Endothelial cell of umbilical vein (primary cell): ENCODE measurements at regions not wholly inside any gene's neighbourhood (a gene's known extent, or its start where the extent isn't known, plus 50 kb on each side); places are given as distances from the start of the nearest gene placed in this dataset.
"Not testable (repeated sequence)": the region's sequence is repeated elsewhere in the genome, so short reads cannot be mapped to it uniquely, and the experiment has no call there.

Source experiments
- BruUV-seq: library from RNA; stranded (reverse); fragments of 400-500 nt; replicated peaks from 2 replicates; lab custom pipeline; 2021; lab: Mats Ljungman, UMichigan
- CTCF ChIA-PET: fragments of 300-600, 350-600 bp; sonication (Branson Sonifier 250); formaldehyde crosslinking; loops from one replicate; lab custom pipeline; 2021; ENCODE audit warnings: antibody characterized with exemption, inconsistent platforms; lab: Charles Lee
- POLR2A ChIA-PET: fragments of 300-600, 350-600 bp; sonication (Branson Sonifier 250); formaldehyde crosslinking; loops from one replicate; lab custom pipeline; 2021; ENCODE audit warnings: antibody characterized with exemption, inconsistent platforms; lab: Charles Lee
- DNase-seq: peaks from one replicate; pipeline ENCODE4 v3.0.0-alpha.2; 2011; ENCODE audit warnings: low read depth, low spot score
- FAIRE-seq: peaks from 2 replicates; lab custom pipeline; 2011; peaks lifted over from hg19 to GRCh38; lab: Jason Lieb, UNC
- H2AFZ ChIP-seq: 2 replicates; pipeline ENCODE4 v1.6.0; 2012; ENCODE audit warnings: low read depth, low read length, control low read depth, inconsistent platforms
- H3K27ac ChIP-seq: 2 replicates; pipeline ENCODE4 v1.5.1; 2011; ENCODE audit warnings: low read depth, mild to moderate bottlenecking, control low read depth, low read length, moderate library complexity; ENCODE audit not compliant: insufficient read depth
- H3K27me3 ChIP-seq, 2 experiments: 2 replicates each; pipeline versions ENCODE4 v1.6.0 to v1.6.1; 2011; ENCODE audit warnings: low read length in 2 of 2, mixed read lengths in 1 of 2; ENCODE audit not compliant: control insufficient read depth in 2 of 2, insufficient read depth in 2 of 2
- H3K36me3 ChIP-seq, 2 experiments: 2 replicates in 1 of 2; 3 replicates in 1 of 2; pipeline ENCODE4 v1.5.1; 2011; ENCODE audit warnings: low read length in 2 of 2, mild to moderate bottlenecking in 1 of 2, moderate library complexity in 1 of 2; ENCODE audit not compliant: control insufficient read depth in 2 of 2, insufficient read depth in 2 of 2; ENCODE audit errors: extremely low read depth in 1 of 2
- H3K4me1 ChIP-seq: 3 replicates; pipeline ENCODE4 v1.5.1; 2011; ENCODE audit warnings: mild to moderate bottlenecking, low read length; ENCODE audit not compliant: control insufficient read depth, insufficient read depth; ENCODE audit errors: extremely low read depth
- H3K4me2 ChIP-seq: 2 replicates; pipeline ENCODE4 v1.6.1; 2011; ENCODE audit warnings: low read length, control low read depth, mixed read lengths; ENCODE audit not compliant: insufficient read depth
- H3K4me3 ChIP-seq, 3 experiments: fragments of 200-600 bp in 1 of 3; sonication (generic), shearing (Covaris generic) in 1 of 3; replicated peaks in 1 of 3; 2 replicates each; pipeline ENCODE4 v1.5.1; 2011 to 2016; ENCODE audit warnings: control low read depth in 3 of 3, low read length in 3 of 3, mild to moderate bottlenecking in 2 of 3, inconsistent platforms in 1 of 3, low read depth in 1 of 3, moderate library complexity in 1 of 3; ENCODE audit not compliant: insufficient read depth in 1 of 3
- H3K79me2 ChIP-seq: 2 replicates; pipeline ENCODE4 v1.6.0; 2012; ENCODE audit warnings: low read length, inconsistent platforms; ENCODE audit not compliant: control insufficient read depth, insufficient read depth
- H3K9ac ChIP-seq: replicated peaks from 2 replicates; pipeline ENCODE3; 2011; ENCODE audit warnings: low read length, control low read depth; ENCODE audit not compliant: insufficient read depth; ENCODE audit errors: extremely low read depth
- H3K9me1 ChIP-seq: replicated peaks from 3 replicates; pipeline ENCODE4 v1.6.0; 2011; ENCODE audit warnings: mild to moderate bottlenecking, low read length; ENCODE audit not compliant: control insufficient read depth, insufficient read depth; ENCODE audit errors: extremely low read depth
- H3K9me3 ChIP-seq: replicated peaks from 2 replicates; pipeline ENCODE4 v1.5.1; 2012; ENCODE audit warnings: low read length, inconsistent platforms; ENCODE audit not compliant: control insufficient read depth, insufficient read depth
- H4K20me1 ChIP-seq: replicated peaks from 2 replicates; pipeline ENCODE3; 2011; ENCODE audit warnings: mild to moderate bottlenecking, low read length; ENCODE audit not compliant: control insufficient read depth, insufficient read depth; ENCODE audit errors: extremely low read depth
- EZH2 ChIP-seq: IDR thresholded peaks from 2 replicates; pipeline ENCODE4 v1.6.1; 2012; ENCODE audit warnings: borderline replicate concordance, low read depth, mild to moderate bottlenecking, moderate library complexity, low read length, inconsistent platforms; ENCODE audit not compliant: severe bottlenecking
- FOS ChIP-seq: IDR thresholded peaks from 2 replicates; pipeline ENCODE4 v1.6.1; 2011; ENCODE audit warnings: mild to moderate bottlenecking, low read length, moderate library complexity, borderline replicate concordance; ENCODE audit not compliant: insufficient read depth
- GATA2 ChIP-seq: IDR thresholded peaks from 2 replicates; pipeline ENCODE4 v1.7.0; 2011; ENCODE audit warnings: low read depth, mild to moderate bottlenecking, moderate library complexity, mixed read lengths, low read length; ENCODE audit not compliant: insufficient read length, insufficient read depth
- JUN ChIP-seq: IDR thresholded peaks from 2 replicates; pipeline ENCODE4 v1.6.1; 2011; ENCODE audit warnings: borderline replicate concordance, low read depth; ENCODE audit not compliant: insufficient read length, insufficient read depth
- MYC ChIP-seq: IDR thresholded peaks from one replicate; pipeline ENCODE4 v1.6.1; 2011; ENCODE audit warnings: mild to moderate bottlenecking, low read depth, low read length
- POLR2A ChIP-seq: IDR thresholded peaks from 2 replicates; pipeline ENCODE4 v1.6.1; 2012; ENCODE audit warnings: low read depth, mild to moderate bottlenecking, control low read depth, low read length
- POLR2AphosphoS5 ChIP-seq: IDR thresholded peaks from 2 replicates; pipeline ENCODE4 v1.6.1; 2012; ENCODE audit warnings: low read depth, mild to moderate bottlenecking, control low read depth, low read length, moderate library complexity; ENCODE audit not compliant: insufficient read depth
- dilution Hi-C: fragments of 300-500 bp; cut with MboI; formaldehyde crosslinking; loops from one replicate; pipeline ENCODE4 v1.15.0; 2019; ENCODE audit warnings: low sequenced_read_pairs; ENCODE audit not compliant: extremely low pct_ligation_motif_present
- intact Hi-C: fragments of 100-400 bp; cut with micrococcal nuclease; formaldehyde crosslinking; loops from one replicate; pipeline ENCODE4 v1.10.0; 2022
- TF ChIP-seq, protein P1 (sequence below): IDR thresholded peaks from 2 replicates; pipeline ENCODE4 v1.6.1; 2011; ENCODE audit not compliant: insufficient read depth, insufficient read length
- TF ChIP-seq, protein P2 (sequence below), 2 donors: IDR thresholded peaks; 1 replicate in 1 of 2; 2 replicates in 1 of 2; pipeline ENCODE4 v1.5.1; 2011; ENCODE audit warnings: low read length in 2 of 2, mild to moderate bottlenecking in 2 of 2, moderate library complexity in 2 of 2, control low read depth in 1 of 2, inconsistent platforms in 1 of 2, low read depth in 1 of 2; ENCODE audit not compliant: insufficient read depth in 1 of 2; ENCODE audit errors: extremely low read depth in 1 of 2

DNA sequence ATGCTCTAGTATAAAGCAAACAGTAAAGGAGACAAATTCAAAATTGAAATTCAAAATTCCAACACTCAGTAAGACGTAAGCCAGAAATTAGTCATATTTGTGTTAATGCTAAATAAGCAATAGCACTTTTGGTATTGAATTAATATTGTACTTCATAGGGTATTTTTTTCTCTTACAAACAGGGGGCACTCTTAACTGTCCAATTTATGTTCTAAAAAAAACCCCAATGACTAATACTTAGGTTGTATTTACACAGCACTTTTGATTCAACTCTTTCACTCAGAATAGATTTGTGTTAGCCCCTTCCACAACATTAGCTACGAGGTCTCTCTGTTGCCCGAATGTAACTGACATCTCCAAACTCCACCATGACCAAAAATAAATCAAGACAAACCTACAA, 284.9 kb upstream of the COBL start:
- ChIA-PET POLR2A (no interaction called here), CTCF (no interaction called here)
- H3K9me3 ChIP-seq: no peaks in the 10 kb centered on the region
- dilution Hi-C loops: no loop called here
- no peak overlapping the region for H3K27ac ChIP-seq
- H2AFZ ChIP-seq: no peak overlapping the region
- BruUV-seq: no TSS peak
- no peaks in the 10 kb centered on the region for H3K4me1 ChIP-seq
- H3K79me2 ChIP-seq: no peaks in the 10 kb centered on the region
- FAIRE-seq: no peak
- H3K27me3 ChIP-seq: no peaks in the 10 kb centered on the region
- intact Hi-C loops: no loop called here
- H4K20me1 ChIP-seq: no peaks in the 10 kb centered on the region
- DNase-seq: no peak
- no peaks in the 10 kb centered on the region for H3K9me1 ChIP-seq
- H3K9ac ChIP-seq: no peak overlapping the region
- H3K4me3 ChIP-seq: no peak overlapping the region
- no peak overlapping the region for H3K4me2 ChIP-seq
- no peaks in the 10 kb centered on the region for H3K36me3 ChIP-seq
- TF ChIP-seq EZH2: no peak

DNA sequence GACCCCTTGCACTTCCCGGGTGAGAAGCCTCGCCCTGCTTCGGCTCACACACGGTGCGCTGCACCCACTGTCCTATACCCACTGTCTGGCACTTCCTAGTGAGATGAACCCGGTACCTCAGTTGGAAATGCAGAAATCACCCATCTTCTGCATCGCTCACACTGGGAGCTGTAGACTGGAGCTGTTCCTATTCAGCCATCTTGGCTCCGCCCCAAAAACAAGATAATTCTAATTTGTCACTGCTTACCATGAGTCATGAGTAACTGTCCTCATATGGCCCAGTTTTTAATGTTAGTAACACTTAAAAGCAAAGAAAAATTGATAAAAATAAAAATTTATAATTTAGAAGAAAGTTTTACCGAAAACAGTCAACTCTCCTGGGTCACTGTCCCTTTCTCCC, 283.3 kb upstream of the COBL start:
- H3K79me2 ChIP-seq, BruUV-seq, H3K27me3 ChIP-seq, H3K27ac ChIP-seq, CTCF ChIA-PET, H3K4me2 ChIP-seq, H3K36me3 ChIP-seq, H2AFZ ChIP-seq, dilution Hi-C loops, FAIRE-seq, DNase-seq, H4K20me1 ChIP-seq, H3K4me1 ChIP-seq, H3K9me3 ChIP-seq, POLR2A ChIA-PET, intact Hi-C loops, H3K4me3 ChIP-seq, H3K9ac ChIP-seq, H3K9me1 ChIP-seq: not testable (repeated sequence)

DNA sequence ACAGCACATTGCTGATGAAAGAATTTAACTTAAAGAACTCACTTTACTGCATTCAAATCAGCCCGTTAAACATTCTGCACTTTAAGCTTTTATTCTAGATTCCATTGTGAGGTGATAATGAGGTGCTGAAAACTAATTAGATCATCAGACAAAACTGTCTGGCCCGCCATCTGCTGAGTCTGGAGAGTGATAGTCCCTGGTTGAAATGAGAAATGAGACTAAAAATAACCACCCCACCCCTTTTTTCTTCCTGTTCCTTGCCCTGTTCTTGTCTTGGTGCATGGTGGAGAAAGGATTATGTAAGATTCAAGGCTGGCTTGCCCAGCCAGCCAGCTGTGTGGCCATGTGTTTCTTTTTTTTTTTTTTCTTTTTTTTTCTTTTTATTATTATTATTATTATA, 277.0 kb upstream of the COBL start:
- POLR2A ChIA-PET: no interaction called here
- no peak for DNase-seq
- no peak overlapping the region for H3K4me2 ChIP-seq
- no TSS peak for BruUV-seq
- H4K20me1 ChIP-seq: no peaks in the 10 kb centered on the region
- CTCF ChIA-PET: no interaction called here
- H3K4me1 ChIP-seq: no peaks in the 10 kb centered on the region
- TF ChIP-seq, protein P1, sequence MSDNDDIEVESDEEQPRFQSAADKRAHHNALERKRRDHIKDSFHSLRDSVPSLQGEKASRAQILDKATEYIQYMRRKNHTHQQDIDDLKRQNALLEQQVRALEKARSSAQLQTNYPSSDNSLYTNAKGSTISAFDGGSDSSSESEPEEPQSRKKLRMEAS: no peak
- TF ChIP-seq FOS: no peak
- TF ChIP-seq EZH2: no peak
- no peak for TF ChIP-seq GATA2
- TF ChIP-seq, protein P2, sequence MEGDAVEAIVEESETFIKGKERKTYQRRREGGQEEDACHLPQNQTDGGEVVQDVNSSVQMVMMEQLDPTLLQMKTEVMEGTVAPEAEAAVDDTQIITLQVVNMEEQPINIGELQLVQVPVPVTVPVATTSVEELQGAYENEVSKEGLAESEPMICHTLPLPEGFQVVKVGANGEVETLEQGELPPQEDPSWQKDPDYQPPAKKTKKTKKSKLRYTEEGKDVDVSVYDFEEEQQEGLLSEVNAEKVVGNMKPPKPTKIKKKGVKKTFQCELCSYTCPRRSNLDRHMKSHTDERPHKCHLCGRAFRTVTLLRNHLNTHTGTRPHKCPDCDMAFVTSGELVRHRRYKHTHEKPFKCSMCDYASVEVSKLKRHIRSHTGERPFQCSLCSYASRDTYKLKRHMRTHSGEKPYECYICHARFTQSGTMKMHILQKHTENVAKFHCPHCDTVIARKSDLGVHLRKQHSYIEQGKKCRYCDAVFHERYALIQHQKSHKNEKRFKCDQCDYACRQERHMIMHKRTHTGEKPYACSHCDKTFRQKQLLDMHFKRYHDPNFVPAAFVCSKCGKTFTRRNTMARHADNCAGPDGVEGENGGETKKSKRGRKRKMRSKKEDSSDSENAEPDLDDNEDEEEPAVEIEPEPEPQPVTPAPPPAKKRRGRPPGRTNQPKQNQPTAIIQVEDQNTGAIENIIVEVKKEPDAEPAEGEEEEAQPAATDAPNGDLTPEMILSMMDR (IDR thresholded peaks at IDR 0.05; ENCODE audit: extremely low read depth in 1 of 2, insufficient read depth in 1 of 2, low read depth in 1 of 2, low read length in 2 of 2): no peak
- TF ChIP-seq POLR2A: no peak
- TF ChIP-seq POLR2AphosphoS5: no peak
- TF ChIP-seq JUN: no peak
- TF ChIP-seq MYC: no peak
- no peaks in the 10 kb centered on the region for H3K27me3 ChIP-seq
- dilution Hi-C loops (no loop called here), intact Hi-C loops (no loop called here)
- FAIRE-seq: no peak
- peaks cover 1% of the 10 kb centered on the region for H3K9me3 ChIP-seq
- H3K79me2 ChIP-seq: no peaks in the 10 kb centered on the region
- no peak overlapping the region for H3K9ac ChIP-seq
- no peaks in the 10 kb centered on the region for H3K36me3 ChIP-seq
- H3K9me1 ChIP-seq: no peaks in the 10 kb centered on the region
- H3K4me3 ChIP-seq: no peak overlapping the region
- no peak overlapping the region for H3K27ac ChIP-seq
- H2AFZ ChIP-seq: no peak overlapping the region
